ENCODE measurements at regions not wholly inside any gene's neighbourhood (a gene's known extent, or its start where the extent isn't known, plus 50 kb on each side); places are given as distances from the start of the nearest gene placed in this dataset.
"Not testable (repeated sequence)": the region's sequence is repeated elsewhere in the genome, so short reads cannot be mapped to it uniquely, and the experiment has no call there.

DNA sequence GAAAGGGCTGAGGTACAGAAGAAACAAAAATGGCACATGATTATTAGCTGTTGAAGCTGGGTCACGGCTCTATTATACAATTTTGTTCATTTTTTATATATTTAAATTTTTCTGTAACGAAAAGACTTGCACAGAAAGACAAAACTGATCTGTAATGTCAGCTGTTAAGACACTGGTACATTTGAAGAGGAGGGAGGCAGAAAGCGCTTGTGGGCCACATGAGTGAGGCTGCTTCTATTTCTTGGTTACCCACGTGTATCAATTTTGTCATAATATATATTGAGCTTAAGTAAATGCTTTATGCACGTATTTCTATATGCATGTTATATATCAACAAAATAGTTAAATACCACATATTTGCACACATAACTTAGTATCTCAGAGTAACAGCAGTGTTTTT, 151.8 kb upstream of the KCNJ18 start:
- in situ Hi-C loops (cut with HindIII; ENCODE audit: low pct_unique_long_range_greater_than_20kb, low sequenced_read_pairs): no loop called here
- DNase-seq (ENCODE audit: low read depth, low spot score): no peak

- in situ Hi-C loops (cut with HindIII; ENCODE audit: low pct_unique_long_range_greater_than_20kb, low sequenced_read_pairs): no loop called here
- DNase-seq (ENCODE audit: low read depth, low spot score): no peak
Measured at GRCh38 chr17:21542070-21542469, 150.3 kb upstream of the KCNJ18 start.

GRCh38 chr17:21542991-21543390, 149.3 kb upstream of the KCNJ18 start:
- DNase-seq (ENCODE audit: low read depth, low spot score): no peak
- in situ Hi-C loops (cut with HindIII; ENCODE audit: low pct_unique_long_range_greater_than_20kb, low sequenced_read_pairs): no loop called here

GRCh38 chr17:21545064-21545463, 147.3 kb upstream of the KCNJ18 start:
- in situ Hi-C loops (cut with HindIII; ENCODE audit: low pct_unique_long_range_greater_than_20kb, low sequenced_read_pairs): no loop called here

GRCh38 chr17:21548236-21548635, 144.1 kb upstream of the KCNJ18 start:
- in situ Hi-C loops (cut with HindIII; ENCODE audit: low pct_unique_long_range_greater_than_20kb, low sequenced_read_pairs): no loop called here
- DNase-seq (ENCODE audit: low read depth, low spot score): no peak

More at GRCh38 chr17:21545064-21545463, 147.3 kb upstream of the KCNJ18 start:
- no peak for DNase-seq (ENCODE audit: low read depth, low spot score)

DNA sequence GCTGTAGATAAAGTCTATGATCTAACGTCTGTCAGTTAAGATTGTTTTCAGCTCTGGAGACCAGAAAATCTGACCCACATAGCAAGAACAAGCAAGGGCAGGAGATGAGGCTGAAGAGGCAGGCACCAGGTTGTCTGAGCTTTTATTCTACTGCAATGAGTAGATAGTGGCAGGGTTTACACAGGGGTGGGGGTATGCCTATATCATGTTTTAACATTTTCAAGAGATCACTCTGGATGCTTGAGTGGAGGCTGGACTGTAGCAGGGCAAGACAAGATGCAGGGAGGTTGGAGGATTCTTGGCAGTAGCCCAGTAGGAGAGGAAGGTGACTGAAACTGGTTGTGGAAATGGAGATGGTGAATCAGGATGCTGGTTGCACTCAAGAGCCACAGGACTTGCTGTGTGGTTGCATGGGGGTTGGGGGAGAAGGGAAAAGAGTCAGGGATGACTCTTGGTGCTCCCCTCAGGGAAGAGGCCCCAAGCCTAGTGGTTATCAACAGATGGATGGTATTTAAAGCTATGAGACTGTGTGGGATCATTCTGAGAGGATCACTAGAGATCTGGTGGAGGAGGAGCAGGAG, 143.1 kb upstream of the KCNJ18 start:
- DNase-seq (ENCODE audit: low read depth, low spot score): no peak
- in situ Hi-C loops (cut with HindIII; ENCODE audit: low pct_unique_long_range_greater_than_20kb, low sequenced_read_pairs): no loop called here

GRCh38 chr17:21550031-21550430, 142.3 kb upstream of the KCNJ18 start:
- DNase-seq (ENCODE audit: low read depth, low spot score); in situ Hi-C loops (cut with HindIII; ENCODE audit: low pct_unique_long_range_greater_than_20kb, low sequenced_read_pairs): not testable (repeated sequence)

GRCh38 chr17:21551081-21551881, 141.0 kb upstream of the KCNJ18 start:
- in situ Hi-C loops (cut with HindIII; ENCODE audit: low pct_unique_long_range_greater_than_20kb, low sequenced_read_pairs): no loop called here

DNA sequence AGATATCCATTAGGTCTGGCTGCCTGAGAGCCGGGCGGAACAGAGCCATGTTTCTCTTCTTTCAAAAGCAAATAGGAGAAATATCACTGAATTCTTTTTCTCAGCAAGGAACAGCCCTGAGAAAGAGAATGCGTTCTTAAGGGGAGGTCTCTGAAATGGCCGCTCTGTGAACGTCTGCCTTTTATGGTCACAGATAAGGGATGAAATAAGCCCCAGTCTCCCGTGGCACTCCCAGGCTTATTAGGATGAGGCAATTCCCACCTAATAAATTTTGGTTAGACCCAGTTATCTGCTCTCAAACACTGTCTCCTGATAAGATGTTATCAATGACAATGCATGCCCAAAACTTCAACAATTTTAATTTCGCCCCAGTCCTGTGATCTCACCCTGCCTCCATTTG, 133.4 kb upstream of the KCNJ18 start:
- in situ Hi-C loops (cut with HindIII; ENCODE audit: low pct_unique_long_range_greater_than_20kb, low sequenced_read_pairs); DNase-seq (ENCODE audit: low read depth, low spot score): not testable (repeated sequence)

More at GRCh38 chr17:21551081-21551881, 141.0 kb upstream of the KCNJ18 start:
- peak; percentile 80 for DNase-seq (ENCODE audit: low read depth, low spot score)

GRCh38 chr17:21564262-21564661, 128.1 kb upstream of the KCNJ18 start:
- in situ Hi-C loops (cut with HindIII; ENCODE audit: low pct_unique_long_range_greater_than_20kb, low sequenced_read_pairs): no loop called here
- DNase-seq (ENCODE audit: low read depth, low spot score): no peak

- in situ Hi-C loops (cut with HindIII; ENCODE audit: low pct_unique_long_range_greater_than_20kb, low sequenced_read_pairs); DNase-seq (ENCODE audit: low read depth, low spot score): not testable (repeated sequence)
Measured at GRCh38 chr17:21564757-21565156, 127.6 kb upstream of the KCNJ18 start.

DNA sequence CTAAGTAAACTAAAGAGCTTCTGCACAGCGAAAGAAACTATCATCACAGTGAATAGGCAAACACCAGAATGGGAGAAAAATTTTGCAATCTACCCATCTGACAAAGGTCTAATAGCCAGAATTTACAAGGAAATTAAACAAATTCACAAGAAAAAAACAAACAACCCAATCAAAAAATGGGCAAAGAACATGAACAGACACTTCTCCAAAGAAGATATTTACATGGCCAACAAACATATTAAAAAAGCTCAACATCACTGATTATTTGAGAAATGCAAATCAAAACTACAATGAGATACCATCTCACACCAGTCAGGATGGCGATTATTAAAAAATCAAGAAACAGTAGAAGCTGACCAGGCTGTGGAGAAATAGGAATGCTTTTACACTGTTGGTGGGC, 121.9 kb upstream of the KCNJ18 start:
- in situ Hi-C loops (cut with HindIII; ENCODE audit: low pct_unique_long_range_greater_than_20kb, low sequenced_read_pairs); DNase-seq (ENCODE audit: low read depth, low spot score): not testable (repeated sequence)

DNA sequence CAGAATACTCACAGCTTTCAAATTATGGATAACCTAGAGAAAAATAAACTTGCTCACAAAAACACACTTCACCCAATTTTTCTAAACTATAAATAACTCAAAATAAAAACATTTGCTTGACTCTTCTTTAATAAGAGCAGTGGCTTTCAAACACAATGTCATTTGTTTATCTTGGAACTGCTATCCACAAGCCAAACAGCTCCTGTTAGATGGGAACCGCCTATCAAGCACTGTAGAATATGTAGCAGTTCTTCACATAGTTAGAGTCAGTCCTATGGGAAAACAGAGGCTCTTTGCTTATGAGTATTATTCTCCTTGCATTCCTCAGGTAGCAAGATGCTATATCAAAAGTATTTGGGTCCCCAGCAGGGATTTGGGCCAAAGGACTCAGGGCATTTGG, 120.2 kb upstream of the KCNJ18 start:
- in situ Hi-C loops (cut with HindIII; ENCODE audit: low pct_unique_long_range_greater_than_20kb, low sequenced_read_pairs); DNase-seq (ENCODE audit: low read depth, low spot score): not testable (repeated sequence)

DNA sequence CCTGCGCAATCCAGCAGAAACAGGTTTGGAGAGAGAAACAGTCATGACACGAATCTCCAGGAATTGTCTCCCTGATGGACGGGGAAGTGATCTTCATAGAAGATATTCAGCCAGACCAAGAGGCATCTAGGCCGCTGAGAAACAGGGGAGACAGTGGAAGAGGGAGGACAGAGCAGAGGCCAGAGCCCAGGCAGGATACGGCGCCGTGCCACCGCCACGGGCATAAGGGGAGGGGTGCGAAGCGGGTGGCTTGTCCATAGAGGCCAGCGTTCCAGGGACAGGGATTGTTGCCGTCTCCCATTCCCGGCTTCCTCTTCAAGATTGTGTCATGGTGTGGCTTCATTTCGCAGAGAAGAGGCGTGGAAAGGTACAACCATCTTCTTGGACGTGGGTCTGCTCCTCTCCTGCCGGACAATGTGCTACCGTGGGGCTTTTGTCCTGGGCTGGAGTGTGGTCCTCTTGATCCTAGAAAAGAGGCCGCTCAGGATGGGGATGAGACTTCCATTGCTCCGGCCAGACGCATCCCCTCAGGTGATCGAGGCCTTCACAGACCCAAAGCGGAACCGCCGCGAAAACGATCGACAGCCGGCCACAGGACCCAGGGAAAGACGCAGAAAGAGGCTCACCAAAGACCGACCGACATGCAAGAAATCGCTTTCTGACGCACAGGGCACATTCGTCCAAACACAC, 118.9 kb upstream of the KCNJ18 start:
- DNase-seq (ENCODE audit: low read depth, low spot score); in situ Hi-C loops (cut with HindIII; ENCODE audit: low pct_unique_long_range_greater_than_20kb, low sequenced_read_pairs): not testable (repeated sequence)

DNA sequence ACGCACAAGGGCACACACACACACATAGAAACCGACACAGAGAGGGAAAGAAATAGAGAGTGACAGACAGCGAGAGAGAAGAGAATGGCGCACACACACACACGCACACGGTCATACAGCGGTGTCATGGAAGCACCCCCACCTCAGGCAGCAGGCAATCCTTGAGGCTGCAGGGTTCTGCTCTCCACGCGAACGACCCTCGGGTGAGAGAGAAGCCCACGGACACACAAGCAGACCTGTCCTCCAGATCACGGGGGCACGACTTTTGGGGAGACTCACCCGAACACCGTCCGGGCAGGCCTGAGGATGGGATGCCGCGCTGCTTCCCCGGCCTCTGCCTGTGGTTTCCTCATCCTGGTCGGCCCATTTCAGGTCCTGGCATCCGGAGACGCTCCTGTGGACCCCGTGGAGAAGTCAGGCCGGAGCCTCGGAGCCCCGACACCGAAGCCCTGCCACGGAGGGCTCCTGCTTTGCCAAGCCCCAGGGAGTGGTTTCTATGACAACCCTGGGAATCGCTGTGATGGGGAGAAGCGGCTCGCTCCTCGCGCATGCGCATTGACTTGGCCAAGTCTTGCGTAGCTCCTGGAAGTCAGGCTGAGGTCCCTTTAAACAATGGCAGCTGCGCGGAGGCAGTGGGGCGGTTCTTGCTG, 118.2 kb upstream of the KCNJ18 start:
- in situ Hi-C loops (cut with HindIII; ENCODE audit: low pct_unique_long_range_greater_than_20kb, low sequenced_read_pairs): no loop called here
- peak; percentile 41 for DNase-seq (ENCODE audit: low read depth, low spot score)

DNA sequence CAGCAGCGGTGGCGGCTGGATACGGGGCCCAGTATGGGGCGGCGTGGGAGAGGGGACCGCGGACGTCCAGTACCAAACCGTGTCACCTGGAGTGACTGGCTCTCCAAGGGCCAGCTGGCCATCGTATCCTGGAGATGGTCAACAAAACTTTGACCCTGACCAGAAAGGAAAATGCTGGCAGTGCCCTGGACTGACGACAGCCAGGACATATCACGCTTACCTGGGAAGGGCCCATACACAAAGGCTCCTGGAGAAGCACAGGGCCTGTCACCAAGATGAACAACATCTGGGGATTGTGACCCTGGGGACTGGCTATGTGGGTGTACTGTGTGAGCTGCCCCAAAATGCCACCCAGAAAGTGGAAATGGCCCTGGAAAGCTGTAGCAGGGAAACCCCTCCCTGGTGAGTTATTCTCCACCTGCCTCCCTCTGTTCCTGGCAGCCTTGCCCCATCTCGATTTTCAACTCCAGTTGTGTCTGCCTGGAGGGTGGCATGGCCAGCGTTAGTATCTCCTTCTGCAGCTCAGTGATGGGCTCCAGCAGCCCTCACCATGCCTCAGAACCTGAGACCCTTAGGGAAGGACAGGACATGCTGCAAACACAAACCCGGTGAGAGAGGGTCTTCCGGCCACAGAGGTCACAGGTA, 117.6 kb upstream of the KCNJ18 start:
- in situ Hi-C loops (cut with HindIII; ENCODE audit: low pct_unique_long_range_greater_than_20kb, low sequenced_read_pairs); DNase-seq (ENCODE audit: low read depth, low spot score): not testable (repeated sequence)

DNA sequence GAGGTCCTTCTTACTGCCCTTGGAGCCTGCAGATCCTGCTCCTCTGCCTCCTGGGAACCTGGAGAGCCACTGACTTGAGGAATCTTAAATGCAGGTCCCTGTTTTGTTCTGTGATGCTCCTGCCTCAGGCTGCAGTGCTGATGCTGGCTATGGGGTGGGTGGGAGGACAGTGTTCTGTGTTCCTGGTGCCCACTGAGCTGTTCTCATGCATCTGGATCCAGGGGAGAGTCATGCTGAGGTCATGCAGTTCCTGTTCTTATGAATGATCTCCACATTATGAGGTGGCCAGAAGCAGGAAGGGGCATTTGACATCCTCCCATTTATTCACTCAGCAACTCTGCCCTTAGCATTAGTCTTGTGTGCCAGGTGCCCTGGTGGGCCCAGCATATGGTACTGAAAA, 113.5 kb upstream of the KCNJ18 start:
- DNase-seq (ENCODE audit: low read depth, low spot score); in situ Hi-C loops (cut with HindIII; ENCODE audit: low pct_unique_long_range_greater_than_20kb, low sequenced_read_pairs): not testable (repeated sequence)

DNA sequence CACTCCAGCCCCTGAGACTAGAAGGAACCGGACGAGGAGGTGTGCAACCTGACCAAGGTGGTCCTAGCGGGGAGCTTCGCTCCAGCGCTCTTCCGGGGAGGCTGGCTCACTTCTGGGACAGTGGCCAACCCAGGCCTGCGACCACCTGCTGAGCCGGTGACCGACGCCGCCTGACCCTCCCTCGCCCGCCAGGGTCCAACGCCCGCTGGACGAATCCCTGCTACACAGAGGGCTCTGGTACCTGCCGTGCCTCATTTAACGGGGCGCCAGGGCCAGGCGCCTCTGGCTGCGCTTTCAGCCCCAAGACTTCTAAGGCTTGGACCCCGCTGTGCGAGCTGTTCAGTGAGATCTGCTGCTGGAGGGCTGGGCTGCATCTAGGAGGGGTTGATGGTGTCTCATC, 99.5 kb upstream of the KCNJ18 start:
- no peak for DNase-seq (ENCODE audit: low read depth, low spot score)
- in situ Hi-C loops (cut with HindIII; ENCODE audit: low pct_unique_long_range_greater_than_20kb, low sequenced_read_pairs): no loop called here
